Fibroblast of villous mesenchyme (primary cell): ENCODE measurements at regions not wholly inside any gene's neighbourhood (a gene's known extent, or its start where the extent isn't known, plus 50 kb on each side); places are given as distances from the start of the nearest gene placed in this dataset.

ENCODE experiments used
- DNase-seq: peaks from one replicate; pipeline ENCODE4 v3.0.0-alpha.2; 2010; ENCODE audit warnings: low read depth
- H3K4me3 ChIP-seq: 2 replicates; pipeline ENCODE4 v1.5.1; 2011; ENCODE audit warnings: low read depth, mild to moderate bottlenecking, low read length
- TF ChIP-seq, protein P1 (sequence below): IDR thresholded peaks from 2 replicates; pipeline ENCODE4 v1.5.1; 2012; ENCODE audit warnings: low read depth, mild to moderate bottlenecking, low read length; ENCODE audit not compliant: insufficient read depth

DNA sequence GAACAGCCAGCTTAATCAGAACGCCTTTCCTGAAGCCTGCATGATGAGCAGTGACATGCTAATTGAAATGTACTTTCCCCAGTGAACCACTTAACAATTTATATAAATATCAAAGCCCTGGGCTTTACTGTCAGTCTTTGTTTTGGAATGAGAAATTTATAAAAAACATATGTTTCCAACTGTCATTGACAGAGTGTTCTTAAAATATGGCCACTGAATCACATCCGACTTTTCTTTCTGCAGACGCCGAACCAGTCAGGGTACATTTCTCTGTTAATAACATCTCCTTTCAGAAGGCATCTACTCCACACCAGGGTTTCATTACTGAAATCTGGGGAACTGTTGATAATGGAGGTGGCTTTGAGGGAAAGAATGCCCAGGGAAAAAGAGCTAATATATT is 343.7 kb downstream of the INSIG2 start:
- no peak for DNase-seq
- H3K4me3 ChIP-seq = no peak overlapping the region
- TF ChIP-seq, protein P1, sequence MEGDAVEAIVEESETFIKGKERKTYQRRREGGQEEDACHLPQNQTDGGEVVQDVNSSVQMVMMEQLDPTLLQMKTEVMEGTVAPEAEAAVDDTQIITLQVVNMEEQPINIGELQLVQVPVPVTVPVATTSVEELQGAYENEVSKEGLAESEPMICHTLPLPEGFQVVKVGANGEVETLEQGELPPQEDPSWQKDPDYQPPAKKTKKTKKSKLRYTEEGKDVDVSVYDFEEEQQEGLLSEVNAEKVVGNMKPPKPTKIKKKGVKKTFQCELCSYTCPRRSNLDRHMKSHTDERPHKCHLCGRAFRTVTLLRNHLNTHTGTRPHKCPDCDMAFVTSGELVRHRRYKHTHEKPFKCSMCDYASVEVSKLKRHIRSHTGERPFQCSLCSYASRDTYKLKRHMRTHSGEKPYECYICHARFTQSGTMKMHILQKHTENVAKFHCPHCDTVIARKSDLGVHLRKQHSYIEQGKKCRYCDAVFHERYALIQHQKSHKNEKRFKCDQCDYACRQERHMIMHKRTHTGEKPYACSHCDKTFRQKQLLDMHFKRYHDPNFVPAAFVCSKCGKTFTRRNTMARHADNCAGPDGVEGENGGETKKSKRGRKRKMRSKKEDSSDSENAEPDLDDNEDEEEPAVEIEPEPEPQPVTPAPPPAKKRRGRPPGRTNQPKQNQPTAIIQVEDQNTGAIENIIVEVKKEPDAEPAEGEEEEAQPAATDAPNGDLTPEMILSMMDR = no peak

GRCh38 chr2:118431586-118431985 is 343.3 kb downstream of the INSIG2 start:
- TF ChIP-seq, protein P1 = no peak
- no peak overlapping the region for H3K4me3 ChIP-seq
- DNase-seq = no peak

DNA sequence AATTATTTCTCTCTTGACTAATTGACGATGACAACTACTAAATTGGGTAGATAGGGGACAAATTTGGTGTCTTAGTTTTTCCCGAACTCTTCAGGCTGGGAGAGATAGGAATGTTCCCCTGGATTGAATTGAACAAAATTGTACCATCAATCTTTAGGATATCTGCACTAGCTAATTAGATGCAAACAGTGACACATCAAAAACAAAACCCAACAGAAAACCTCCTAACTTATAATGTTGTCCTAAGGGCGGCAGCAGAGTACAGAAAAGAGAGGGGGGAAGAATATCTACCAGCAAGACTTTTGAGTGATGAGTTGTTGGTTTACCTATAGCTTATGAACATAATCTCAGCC is 342.9 kb downstream of the INSIG2 start:
- TF ChIP-seq, protein P1 = no peak
- H3K4me3 ChIP-seq = no peak overlapping the region
- DNase-seq = no peak

DNA sequence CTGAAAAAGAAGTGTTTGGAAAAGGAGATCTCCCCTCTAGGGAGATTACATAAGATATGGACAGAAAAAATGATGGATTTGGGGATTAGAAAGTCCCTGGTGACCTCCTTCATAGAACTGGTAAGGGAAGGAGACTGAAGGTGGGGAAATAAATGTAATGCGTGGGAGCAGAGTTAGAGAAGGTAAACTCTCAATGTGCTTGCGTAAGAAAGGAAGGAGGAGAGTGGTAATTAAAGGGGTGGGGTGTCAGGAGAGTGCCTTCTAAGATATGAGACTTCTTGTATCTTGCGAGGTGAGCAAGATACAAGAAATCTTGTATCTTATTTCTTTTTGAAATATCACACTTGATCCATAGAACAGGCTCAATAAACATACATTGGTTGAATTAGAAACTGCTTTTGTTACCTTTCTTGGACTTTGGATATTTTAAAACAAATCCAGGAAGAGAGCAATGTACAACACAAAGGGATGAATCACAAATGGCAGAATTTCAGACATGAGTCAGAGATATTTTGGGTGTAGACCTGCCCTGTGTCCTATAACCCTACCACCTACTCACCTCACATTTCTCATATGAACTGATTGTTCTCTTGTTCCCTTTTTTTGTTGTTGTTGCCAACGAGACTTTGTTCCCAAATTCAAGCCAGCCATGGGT is 342.4 kb downstream of the INSIG2 start:
- TF ChIP-seq, protein P1 = no peak
- H3K4me3 ChIP-seq = no peak overlapping the region
- DNase-seq = no peak

- TF ChIP-seq, protein P1 = no peak
- H3K4me3 ChIP-seq = no peak overlapping the region
Observed at GRCh38 chr2:118425191-118425590, 336.9 kb downstream of the INSIG2 start.

GRCh38 chr2:118423776-118424175 is 335.5 kb downstream of the INSIG2 start:
- no peak for DNase-seq
- H3K4me3 ChIP-seq = no peak overlapping the region
- TF ChIP-seq, protein P1 = no peak

More at GRCh38 chr2:118425191-118425590, 336.9 kb downstream of the INSIG2 start:
- no peak for DNase-seq

DNA sequence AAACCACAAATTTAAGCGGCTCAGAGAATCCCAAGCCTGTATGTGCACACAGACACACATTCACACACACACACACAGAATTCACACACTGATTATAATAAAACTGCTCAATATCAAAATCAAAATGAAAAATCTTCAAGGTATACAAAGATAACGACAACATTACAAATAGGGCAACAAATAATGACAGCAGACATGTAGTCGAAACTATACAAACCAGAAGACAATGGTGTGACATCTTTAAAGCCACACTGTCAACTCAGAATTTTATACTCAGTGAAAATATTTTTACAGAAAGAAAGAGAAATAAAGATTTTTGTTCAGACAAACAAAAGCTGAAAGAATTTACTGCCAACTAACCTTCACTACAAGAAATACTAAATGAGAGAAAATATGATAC is 333.4 kb downstream of the INSIG2 start:
- TF ChIP-seq, protein P1 = no peak
- no peak for DNase-seq
- H3K4me3 ChIP-seq = no peak overlapping the region
